ENCODE measurements at regions not wholly inside any gene's neighbourhood (a gene's known extent, or its start where the extent isn't known, plus 50 kb on each side); places are given as distances from the start of the nearest gene placed in this dataset.

- Histone ChIP-seq H3K9me3 (ENCODE audit: control insufficient read depth, low read depth, low read length) (peaks cover 12% of the 10 kb centered on the region), H2BK12ac (ENCODE audit: insufficient read length, low read depth, low read length) (no peak overlapping the region), H3K4me1 (ENCODE audit: insufficient read depth, low read length) (no peaks in the 10 kb centered on the region), H3K23me2 (ENCODE audit: insufficient read length, low read depth, low read length, poor library complexity, severe bottlenecking) (no peaks in the 10 kb centered on the region), H3T11ph (ENCODE audit: low read length) (no peak overlapping the region), H2BK5ac (ENCODE audit: insufficient read length, low read length) (no peak overlapping the region), H3K9ac (ENCODE audit: extremely low read depth, insufficient read length, low read length) (no peak overlapping the region), H3K18ac (ENCODE audit: insufficient read length, low read depth, low read length) (no peak overlapping the region), H2BK15ac (ENCODE audit: low read depth, low read length) (no peak overlapping the region), H3K14ac (ENCODE audit: insufficient read depth, low read length) (no peak overlapping the region), H3K23ac (ENCODE audit: insufficient read length, low read depth, low read length) (no peak overlapping the region), H4K5ac (ENCODE audit: insufficient read length, low read depth, low read length) (no peak overlapping the region), H3K27me3 (ENCODE audit: insufficient read depth, low read length) (no peaks in the 10 kb centered on the region), H4K20me1 (ENCODE audit: control insufficient read depth, insufficient read depth, insufficient read length) (no peaks in the 10 kb centered on the region), H3K79me2 (ENCODE audit: insufficient read depth, low read length) (no peaks in the 10 kb centered on the region), H2BK120ac (ENCODE audit: low read depth, low read length, poor library complexity, severe bottlenecking) (no peak overlapping the region), H3K4me2 (ENCODE audit: insufficient read depth, insufficient read length, low read length) (no peak overlapping the region), H3K27ac (ENCODE audit: insufficient read length, low read depth, low read length) (no peak overlapping the region), H4K8ac (replicated peaks; ENCODE audit: insufficient read length, low read depth, low read length) (no peak overlapping the region), H3K79me1 (ENCODE audit: insufficient read depth, low read depth, low read length, poor library complexity, severe bottlenecking) (no peaks in the 10 kb centered on the region), H2AFZ (ENCODE audit: low read length) (no peak overlapping the region), H4K91ac (ENCODE audit: insufficient read length, low read depth, low read length) (no peak overlapping the region), H2AK5ac (ENCODE audit: insufficient read length, low read length) (no peak overlapping the region), H3K56ac (ENCODE audit: insufficient read length, low read depth, low read length) (no peak overlapping the region), H3K4ac (ENCODE audit: low read depth, low read length) (no peak overlapping the region), H2BK20ac (ENCODE audit: low read depth, low read length, poor library complexity, severe bottlenecking) (no peak overlapping the region)
- TF ChIP-seq CTCF (conservative IDR thresholded peaks at IDR 0.05): no peak
- Mint-ChIP-seq H3K36me3 (ENCODE audit: insufficient read depth in 1 of 3, low read depth in 3 of 3) (peaks cover 0 to 21% (median 0%) of the 10 kb centered on the region in 3 experiments; a peak in 2 of 7 replicates), H3K4me1 (no peaks in the 10 kb centered on the region), H3K27me3 (ENCODE audit: low read depth) (peaks cover 8% of the 10 kb centered on the region), H3K27ac (no peak overlapping the region), H3K9me3 (peaks cover 64 to 89% of the 10 kb centered on the region in 2 experiments), H3K4me3 (no peak overlapping the region)
- WGBS (ENCODE audit: extremely low coverage, insufficient read length, low lambda C conversion rate): no CpG with 5 or more reads among the region's 1 CpG
- DNase-seq: no peak
These were observed 177.4 kb downstream of the RPIA start for GRCh38 chr2:88868861-88869260.
